ENCODE measurements at regions not wholly inside any gene's neighbourhood (a gene's known extent, or its start where the extent isn't known, plus 50 kb on each side); places are given as distances from the start of the nearest gene placed in this dataset.

DNA sequence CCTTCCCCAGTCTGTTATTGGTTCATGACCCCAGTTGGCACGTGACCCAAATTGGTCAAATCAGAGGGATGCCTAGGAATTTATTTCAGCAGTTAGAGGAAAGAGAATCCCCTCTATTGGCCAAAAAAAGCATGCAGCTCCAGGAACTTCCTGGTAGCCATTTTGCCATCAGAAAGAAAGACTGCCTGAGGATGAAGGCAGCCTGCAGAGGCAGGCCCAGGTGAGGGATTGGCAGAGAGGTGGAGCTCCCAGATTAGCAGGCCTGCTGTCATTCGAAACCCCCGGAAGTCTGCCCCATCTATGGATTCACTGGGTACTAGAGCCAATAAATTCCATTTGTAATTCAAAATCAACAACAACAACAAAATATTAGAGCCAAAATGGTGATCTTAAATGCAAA, 207.6 kb downstream of the CWF19L2 start:
- CTCF ChIA-PET = no interaction called here
- peaks cover 7% of the 10 kb centered on the region for H3K4me1 Mint-ChIP-seq (ENCODE audit: low read depth, unreplicated experiment)
- no TSS peak for BruUV-seq (replicated peaks)

GRCh38 chr11:107249054-107249453, 208.6 kb downstream of the CWF19L2 start:
- CTCF ChIA-PET = interaction anchor here (0.6 kb wide), 1 partner anchor 976 kb away, joined by 3 read pairs; no protein-coding TSS in a partner anchor

More for the DNA sequence above, 207.6 kb downstream of the CWF19L2 start:
- DNase-seq = no peak
- Mint-ChIP-seq H3K4me3 (ENCODE audit: low read depth, unreplicated experiment) (no peak overlapping the region), H3K9me3 (ENCODE audit: low read depth, unreplicated experiment) (no peaks in the 10 kb centered on the region), H3K36me3 (ENCODE audit: insufficient read depth, unreplicated experiment) (no peaks in the 10 kb centered on the region), H3K27me3 (ENCODE audit: unreplicated experiment) (no peaks in the 10 kb centered on the region), H3K27ac (ENCODE audit: unreplicated experiment) (no peak overlapping the region)
- intact Hi-C loops (cut with micrococcal nuclease; ENCODE audit: unreplicated experiment) = loop anchor here (10.0 kb wide), 1 partner anchor 185 kb away; no protein-coding TSS in a partner anchor
- TF ChIP-seq CTCF (IDR thresholded peaks at IDR 0.05; ENCODE audit: unreplicated experiment) = no peak

DNA sequence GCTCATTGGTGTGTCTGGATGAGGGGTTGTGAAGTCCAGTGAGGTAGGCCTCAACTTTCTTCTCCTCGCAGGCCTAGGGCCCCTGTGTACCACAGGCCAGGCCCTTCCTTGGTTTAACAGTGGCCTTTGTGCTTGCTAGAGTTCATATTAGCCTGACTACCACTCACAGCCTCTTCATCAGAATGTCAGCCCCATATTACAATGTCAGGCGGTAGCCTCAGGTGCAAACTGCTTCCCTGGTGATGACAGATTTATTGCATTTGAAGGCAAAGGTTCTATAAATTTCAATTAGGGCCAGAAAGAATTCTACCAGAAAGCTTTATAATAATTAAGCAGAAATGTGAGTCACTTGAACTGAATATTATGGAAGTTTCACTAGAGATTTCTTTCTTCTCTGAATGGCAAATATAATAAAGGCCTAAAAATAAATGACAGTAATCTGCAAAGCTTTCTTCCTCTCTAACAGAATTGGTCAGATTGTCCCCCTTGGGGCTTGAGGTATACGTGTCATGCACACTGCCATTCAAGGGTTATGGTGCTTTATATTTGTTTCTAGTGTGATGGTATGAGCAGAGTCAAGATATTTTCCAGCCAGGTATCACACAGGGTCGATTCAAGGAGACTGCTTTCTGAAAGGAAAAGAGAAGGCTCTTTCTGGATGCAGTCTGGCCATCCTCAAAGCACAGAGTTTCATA, 210.3 kb downstream of the CWF19L2 start:
- no peaks in the 10 kb centered on the region for H3K36me3 Mint-ChIP-seq (ENCODE audit: insufficient read depth, unreplicated experiment)
- TF ChIP-seq CTCF (IDR thresholded peaks at IDR 0.05; ENCODE audit: unreplicated experiment) = no peak
- intact Hi-C loops (cut with micrococcal nuclease; ENCODE audit: unreplicated experiment) = no loop called here
- BruUV-seq (replicated peaks) = no TSS peak
- H3K9me3 Mint-ChIP-seq (ENCODE audit: low read depth, unreplicated experiment) = no peaks in the 10 kb centered on the region
- CTCF ChIA-PET = no interaction called here
- no peaks in the 10 kb centered on the region for H3K27me3 Mint-ChIP-seq (ENCODE audit: unreplicated experiment)
- H3K4me3 Mint-ChIP-seq (ENCODE audit: low read depth, unreplicated experiment) = no peak overlapping the region
- H3K27ac Mint-ChIP-seq (ENCODE audit: unreplicated experiment) = no peak overlapping the region
- no peaks in the 10 kb centered on the region for H3K4me1 Mint-ChIP-seq (ENCODE audit: low read depth, unreplicated experiment)
- DNase-seq = no peak

More at GRCh38 chr11:107249054-107249453, 208.6 kb downstream of the CWF19L2 start:
- no TSS peak for BruUV-seq (replicated peaks)
- intact Hi-C loops (cut with micrococcal nuclease; ENCODE audit: unreplicated experiment) = no loop called here
- H3K9me3 Mint-ChIP-seq (ENCODE audit: low read depth, unreplicated experiment) = no peaks in the 10 kb centered on the region
- H3K4me1 Mint-ChIP-seq (ENCODE audit: low read depth, unreplicated experiment) = no peaks in the 10 kb centered on the region
- no peak overlapping the region for H3K27ac Mint-ChIP-seq (ENCODE audit: unreplicated experiment)
- no peaks in the 10 kb centered on the region for H3K27me3 Mint-ChIP-seq (ENCODE audit: unreplicated experiment)
- no peak for DNase-seq
- no peak overlapping the region for H3K4me3 Mint-ChIP-seq (ENCODE audit: low read depth, unreplicated experiment)
- no peaks in the 10 kb centered on the region for H3K36me3 Mint-ChIP-seq (ENCODE audit: insufficient read depth, unreplicated experiment)
- TF ChIP-seq CTCF (IDR thresholded peaks at IDR 0.05; ENCODE audit: unreplicated experiment) = no peak

DNA sequence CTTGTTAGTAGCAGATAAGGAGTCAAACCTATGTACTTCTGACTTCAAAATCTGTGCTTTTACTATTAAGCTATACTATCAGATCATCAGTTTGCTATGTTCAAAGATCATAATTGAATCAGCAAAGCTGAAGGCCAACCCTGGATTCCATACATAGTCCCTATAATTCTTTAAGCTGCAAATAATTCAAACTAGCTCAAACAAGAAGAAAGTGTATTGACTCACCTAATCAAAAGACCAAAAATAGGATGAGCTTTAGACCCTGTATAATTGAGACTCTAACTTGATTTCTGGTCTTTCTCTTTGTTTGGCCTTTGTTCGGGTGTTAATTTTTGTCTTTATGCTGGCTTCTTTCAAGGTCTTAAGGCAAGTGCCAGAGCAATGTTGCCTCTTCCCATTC, 213.7 kb downstream of the CWF19L2 start:
- no TSS peak for BruUV-seq (replicated peaks)
- intact Hi-C loops (cut with micrococcal nuclease; ENCODE audit: unreplicated experiment) = no loop called here
- Mint-ChIP-seq H3K4me1 (ENCODE audit: low read depth, unreplicated experiment) (no peaks in the 10 kb centered on the region), H3K27me3 (ENCODE audit: unreplicated experiment) (no peaks in the 10 kb centered on the region), H3K4me3 (ENCODE audit: low read depth, unreplicated experiment) (no peak overlapping the region), H3K27ac (ENCODE audit: unreplicated experiment) (no peak overlapping the region), H3K36me3 (ENCODE audit: insufficient read depth, unreplicated experiment) (no peaks in the 10 kb centered on the region), H3K9me3 (ENCODE audit: low read depth, unreplicated experiment) (no peaks in the 10 kb centered on the region)
- no peak for TF ChIP-seq CTCF (IDR thresholded peaks at IDR 0.05; ENCODE audit: unreplicated experiment)
- CTCF ChIA-PET = no interaction called here
- DNase-seq = no peak
